Thoracic aorta (tissue), 2 donors: ENCODE measurements at regions not wholly inside any gene's neighbourhood (a gene's known extent, or its start where the extent isn't known, plus 50 kb on each side); places are given as distances from the start of the nearest gene placed in this dataset.
"Not testable (repeated sequence)": the region's sequence is repeated elsewhere in the genome, so short reads cannot be mapped to it uniquely, and the experiment has no call there.

Experiments
- ATAC-seq: fragments of 150-250 bp; one replicate; pipeline ENCODE4 v1.8.0; 2017; ENCODE audit warnings: low read depth; ENCODE audit not compliant: insufficient number of reproducible peaks, low FRiP score
- DNase-seq: peaks from one replicate; pipeline ENCODE4 v3.0.0-alpha.2; 2020; ENCODE audit warnings: low spot score
- H3K27ac ChIP-seq, 2 donors: fragments of 200-600 bp; sonication (generic); 1 replicate in 1 of 2; 2 replicates in 1 of 2; pipeline ENCODE4 v1.5.1; 2016; ENCODE audit warnings: mild to moderate bottlenecking in 2 of 2, moderate library complexity in 2 of 2
- H3K27me3 ChIP-seq: fragments of 200-600 bp; sonication (generic); replicated peaks from 2 replicates; pipeline ENCODE4 v1.6.0; 2016; ENCODE audit warnings: mild to moderate bottlenecking; ENCODE audit not compliant: insufficient read depth
- H3K36me3 ChIP-seq: fragments of 200-600 bp; sonication (generic); one replicate; pipeline ENCODE4 v1.5.1; 2016
- H3K4me1 ChIP-seq, 2 donors: fragments of 200-600 bp; sonication (generic); 1 replicate in 1 of 2; 2 replicates in 1 of 2; pipeline versions ENCODE4 v1.5.1 to v1.6.0; 2016; ENCODE audit warnings: low read depth in 2 of 2, mild to moderate bottlenecking in 1 of 2; ENCODE audit not compliant: control insufficient read depth in 1 of 2
- H3K4me3 ChIP-seq: fragments of 200-600 bp; sonication (generic); 2 replicates; pipeline ENCODE4 v1.5.1; 2016; ENCODE audit warnings: mild to moderate bottlenecking
- H3K9me3 ChIP-seq: fragments of 200-600 bp; sonication (generic); 2 replicates; pipeline ENCODE4 v1.5.1; 2016
- TF ChIP-seq, protein P1 (sequence below): fragments of 200-600 bp; sonication (generic); IDR thresholded peaks from one replicate; pipeline ENCODE4 v1.5.1; 2019; ENCODE audit warnings: antibody characterized with exemption

DNA sequence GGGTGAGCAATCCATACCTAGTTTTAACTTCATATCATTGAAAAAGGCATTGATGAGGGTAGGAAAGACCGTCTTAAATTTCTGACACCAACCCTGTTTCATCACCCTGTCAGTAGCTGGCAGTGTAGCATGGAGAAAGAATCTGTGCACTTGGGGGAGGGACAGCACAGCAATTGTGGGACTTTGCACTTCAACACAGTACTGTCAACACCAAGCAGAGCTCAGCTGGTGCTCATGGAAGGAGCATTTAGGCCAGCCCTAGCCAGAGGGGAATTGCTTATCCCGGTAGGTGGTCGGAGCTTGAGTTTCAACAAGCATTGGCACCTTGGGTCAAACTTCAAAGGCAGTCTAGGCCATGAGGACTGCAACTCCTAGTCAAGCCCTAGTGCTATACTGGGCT lies 281.6 kb upstream of the TGIF2LY start:
- H3K9me3 ChIP-seq, DNase-seq, ATAC-seq, H3K4me1 ChIP-seq, H3K4me3 ChIP-seq, H3K36me3 ChIP-seq, H3K27ac ChIP-seq, H3K27me3 ChIP-seq: not testable (repeated sequence)

DNA sequence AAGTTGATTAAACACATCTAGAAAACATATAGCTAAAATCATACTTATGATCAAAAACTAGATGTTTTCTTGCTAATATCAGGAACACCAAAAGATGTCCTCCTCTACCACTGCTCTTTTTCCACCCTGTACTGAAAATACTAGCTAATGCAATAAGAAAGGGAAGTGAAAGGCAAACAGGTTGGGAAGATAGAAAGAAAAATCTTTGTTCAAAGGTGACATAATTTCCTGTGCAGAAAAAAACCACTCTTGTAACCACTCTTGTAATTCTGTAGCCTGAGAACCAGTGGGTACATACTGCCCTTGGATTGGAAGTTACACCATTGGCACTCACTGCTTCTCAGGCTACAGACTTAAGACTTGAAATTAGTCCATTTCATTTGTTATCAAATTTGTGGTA lies 258.9 kb upstream of the TGIF2LY start:
- not testable (repeated sequence) for H3K27me3 ChIP-seq, H3K9me3 ChIP-seq, H3K27ac ChIP-seq, H3K4me1 ChIP-seq, ATAC-seq, DNase-seq, H3K36me3 ChIP-seq, H3K4me3 ChIP-seq

DNA sequence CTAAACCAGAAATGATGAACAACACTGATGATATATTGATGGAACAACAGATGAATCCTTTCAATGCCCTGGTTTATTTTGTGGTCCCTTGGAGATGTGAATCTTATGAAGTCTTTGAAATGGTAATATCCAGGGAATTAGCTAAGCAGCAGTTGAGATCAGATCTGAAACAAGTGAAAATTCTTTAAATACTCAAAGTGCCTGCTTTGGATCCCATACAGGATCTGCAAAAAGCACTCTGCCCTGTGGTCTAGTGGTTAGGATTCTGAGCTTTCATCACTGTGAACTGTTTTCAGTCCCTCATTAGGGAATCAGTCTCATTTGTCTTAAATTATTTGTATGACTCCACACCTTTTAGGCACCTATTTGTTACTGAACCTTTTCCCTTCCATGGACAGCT lies 211.3 kb upstream of the TGIF2LY start:
- H3K27me3 ChIP-seq, ATAC-seq, H3K9me3 ChIP-seq, H3K4me3 ChIP-seq, H3K4me1 ChIP-seq, H3K27ac ChIP-seq, H3K36me3 ChIP-seq, DNase-seq: not testable (repeated sequence)

DNA sequence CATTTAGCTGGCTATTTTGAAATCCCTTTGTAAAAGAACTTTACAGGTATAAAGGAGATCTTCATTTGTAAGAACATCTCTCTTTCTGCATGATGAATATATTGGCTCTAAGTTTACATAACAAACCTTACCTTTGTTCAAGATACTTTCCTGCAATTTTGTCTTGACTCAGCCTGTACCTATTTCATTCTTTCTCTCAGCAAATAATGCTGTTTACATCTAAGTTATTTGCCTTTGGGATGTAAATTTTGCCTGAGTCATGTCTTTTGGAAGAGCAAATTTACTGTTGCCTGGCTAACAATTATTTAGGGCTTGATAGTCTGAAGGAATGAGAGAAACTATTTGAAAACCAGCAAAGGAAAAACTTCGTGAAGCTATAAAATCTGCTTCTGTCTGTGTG lies 210.4 kb upstream of the TGIF2LY start:
- ATAC-seq, H3K4me1 ChIP-seq, H3K27ac ChIP-seq, H3K9me3 ChIP-seq, H3K36me3 ChIP-seq, H3K27me3 ChIP-seq, H3K4me3 ChIP-seq, DNase-seq: not testable (repeated sequence)

DNA sequence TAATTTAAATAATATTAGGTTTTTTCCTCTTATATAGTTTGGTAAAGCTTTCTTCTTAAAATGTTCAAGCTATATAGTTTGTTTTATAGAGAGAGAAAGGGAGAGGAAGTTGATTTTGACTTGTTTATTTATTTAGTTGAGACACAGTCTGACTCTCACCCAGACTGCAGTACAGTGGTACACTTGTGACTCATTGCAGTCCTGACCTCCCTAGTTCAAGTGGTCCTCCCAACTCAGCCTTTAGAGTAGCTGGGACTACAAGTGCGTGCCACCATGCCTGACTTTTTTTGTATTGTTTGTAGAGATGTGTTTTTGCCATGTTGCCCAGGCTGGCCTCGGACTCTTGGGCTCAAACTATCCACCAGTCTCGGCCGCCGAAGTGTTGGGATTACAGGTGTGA lies 187.4 kb upstream of the TGIF2LY start:
- not testable (repeated sequence) for H3K4me1 ChIP-seq, ATAC-seq

DNA sequence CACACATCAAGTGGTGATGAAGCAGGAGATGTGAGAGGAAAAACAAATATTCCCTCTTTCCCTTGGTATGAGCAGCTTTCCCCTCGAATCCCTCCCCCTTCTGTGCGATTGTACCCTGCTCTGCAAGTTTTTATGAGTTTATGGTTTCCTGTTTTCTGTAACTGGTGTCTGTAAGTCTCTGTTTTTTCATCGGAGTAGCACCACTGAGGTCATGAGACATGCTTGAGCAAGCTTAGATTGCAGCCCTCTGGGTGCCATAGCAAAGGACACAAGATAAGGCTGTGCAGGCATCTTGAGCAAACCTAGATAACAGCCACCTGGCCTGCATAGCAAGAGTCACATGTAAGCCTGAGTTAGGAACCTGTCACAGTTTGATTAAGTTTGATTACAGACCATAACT lies 174.6 kb upstream of the TGIF2LY start:
- not testable (repeated sequence) for H3K4me3 ChIP-seq, H3K27me3 ChIP-seq, ATAC-seq, DNase-seq, H3K4me1 ChIP-seq, H3K27ac ChIP-seq, H3K9me3 ChIP-seq, H3K36me3 ChIP-seq

More for the DNA sequence above, 187.4 kb upstream of the TGIF2LY start:
- H3K27ac ChIP-seq, H3K9me3 ChIP-seq, H3K36me3 ChIP-seq, DNase-seq, H3K4me3 ChIP-seq, H3K27me3 ChIP-seq: not testable (repeated sequence)

DNA sequence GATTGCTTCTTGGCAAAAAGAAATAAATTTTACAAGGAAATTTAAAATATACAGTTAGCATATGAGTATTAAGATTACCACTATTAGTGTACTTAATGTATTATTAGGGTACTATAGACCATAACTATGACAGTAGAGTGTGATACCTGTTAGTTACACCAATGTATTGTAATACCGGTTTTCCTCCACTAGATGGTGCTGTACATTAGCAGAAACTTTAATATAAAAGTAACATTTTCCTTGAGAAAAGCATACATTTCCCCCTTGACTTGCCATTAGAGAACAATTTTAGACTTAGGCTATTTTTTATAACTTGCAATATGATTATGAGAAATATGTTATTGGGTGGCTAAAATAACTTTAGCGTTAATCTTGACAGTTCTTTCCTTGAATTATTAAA lies 173.3 kb upstream of the TGIF2LY start:
- not testable (repeated sequence) for H3K9me3 ChIP-seq, H3K36me3 ChIP-seq, ATAC-seq, H3K4me1 ChIP-seq, H3K27ac ChIP-seq, DNase-seq, H3K4me3 ChIP-seq, H3K27me3 ChIP-seq
- TF ChIP-seq, protein P1, sequence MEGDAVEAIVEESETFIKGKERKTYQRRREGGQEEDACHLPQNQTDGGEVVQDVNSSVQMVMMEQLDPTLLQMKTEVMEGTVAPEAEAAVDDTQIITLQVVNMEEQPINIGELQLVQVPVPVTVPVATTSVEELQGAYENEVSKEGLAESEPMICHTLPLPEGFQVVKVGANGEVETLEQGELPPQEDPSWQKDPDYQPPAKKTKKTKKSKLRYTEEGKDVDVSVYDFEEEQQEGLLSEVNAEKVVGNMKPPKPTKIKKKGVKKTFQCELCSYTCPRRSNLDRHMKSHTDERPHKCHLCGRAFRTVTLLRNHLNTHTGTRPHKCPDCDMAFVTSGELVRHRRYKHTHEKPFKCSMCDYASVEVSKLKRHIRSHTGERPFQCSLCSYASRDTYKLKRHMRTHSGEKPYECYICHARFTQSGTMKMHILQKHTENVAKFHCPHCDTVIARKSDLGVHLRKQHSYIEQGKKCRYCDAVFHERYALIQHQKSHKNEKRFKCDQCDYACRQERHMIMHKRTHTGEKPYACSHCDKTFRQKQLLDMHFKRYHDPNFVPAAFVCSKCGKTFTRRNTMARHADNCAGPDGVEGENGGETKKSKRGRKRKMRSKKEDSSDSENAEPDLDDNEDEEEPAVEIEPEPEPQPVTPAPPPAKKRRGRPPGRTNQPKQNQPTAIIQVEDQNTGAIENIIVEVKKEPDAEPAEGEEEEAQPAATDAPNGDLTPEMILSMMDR, result peak; percentile 42

DNA sequence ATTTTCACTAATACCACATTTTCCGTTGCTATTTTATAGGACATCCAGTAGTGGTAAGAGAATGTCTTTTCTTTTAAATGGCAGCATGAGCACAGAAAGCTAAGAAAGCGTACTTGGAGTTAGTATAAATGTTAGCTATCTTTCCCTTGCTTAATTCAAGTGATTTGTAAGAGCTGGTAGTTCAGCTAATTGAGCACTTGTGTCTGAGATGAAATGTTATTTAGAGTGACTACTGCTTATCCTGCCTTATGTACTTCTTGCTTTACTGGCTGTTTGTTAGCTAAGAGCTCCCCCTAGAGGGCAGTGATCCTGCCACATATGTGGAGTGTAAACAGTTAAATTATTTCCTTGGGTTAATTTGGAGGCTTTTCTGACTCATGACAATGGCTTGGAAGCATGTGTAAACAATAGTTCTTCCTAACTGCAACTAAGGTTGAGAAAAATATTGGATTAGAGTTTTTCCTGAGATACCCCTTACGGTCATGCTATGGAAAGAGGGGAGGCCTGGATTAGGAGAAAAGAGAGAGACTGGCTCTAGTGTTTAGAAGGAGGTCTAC lies 171.9 kb upstream of the TGIF2LY start:
- not testable (repeated sequence) for DNase-seq, H3K27me3 ChIP-seq, ATAC-seq, H3K9me3 ChIP-seq, H3K36me3 ChIP-seq, H3K27ac ChIP-seq, H3K4me1 ChIP-seq, H3K4me3 ChIP-seq

DNA sequence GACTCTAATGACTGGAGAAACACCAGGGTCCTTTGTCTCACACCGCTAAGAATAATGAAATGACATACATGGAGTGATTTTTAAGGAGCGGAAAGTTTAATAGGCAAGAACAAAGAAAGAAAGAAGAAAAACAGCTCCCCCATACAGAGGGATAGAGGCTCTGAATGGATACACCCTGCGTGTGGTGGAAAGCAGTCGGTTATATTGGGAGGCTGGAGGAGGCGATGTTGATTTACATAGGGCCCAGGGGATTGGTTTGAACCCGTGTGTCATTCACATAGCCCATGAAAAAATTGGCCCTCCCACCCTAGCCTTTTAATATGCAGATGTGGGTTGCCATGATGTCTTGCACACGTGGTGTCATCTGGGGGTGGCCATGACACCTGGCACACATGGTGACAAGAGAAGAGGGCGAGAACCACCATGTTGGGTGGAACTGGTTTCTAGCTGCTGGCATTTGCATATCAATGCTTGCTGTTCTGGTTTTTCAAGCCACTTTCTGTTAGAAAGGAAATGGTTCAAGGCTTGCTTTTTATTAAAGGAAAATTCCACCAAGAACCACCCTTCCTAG lies 168.5 kb upstream of the TGIF2LY start:
- not testable (repeated sequence) for H3K4me1 ChIP-seq, H3K27ac ChIP-seq, H3K9me3 ChIP-seq, H3K4me3 ChIP-seq, DNase-seq, H3K27me3 ChIP-seq, H3K36me3 ChIP-seq, ATAC-seq
